Stomach (tissue), 4 donors: ENCODE measurements at regions not wholly inside any gene's neighbourhood (a gene's known extent, or its start where the extent isn't known, plus 50 kb on each side); places are given as distances from the start of the nearest gene placed in this dataset.

ENCODE experiments used
- EP300 ChIP-seq: sonication (generic); formaldehyde crosslinking; IDR thresholded peaks from one replicate; pipeline ENCODE4 v1.6.1; 2017; ENCODE audit warnings: antibody characterized with exemption
- POLR2A ChIP-seq, 4 donors: fragments of 450-650 bp; IDR thresholded peaks; one replicate each; pipeline ENCODE4 v1.6.1; 2016; ENCODE audit warnings: antibody characterized with exemption in 4 of 4, control low read depth in 2 of 4, mild to moderate bottlenecking in 1 of 4, moderate library complexity in 1 of 4
- POLR2AphosphoS5 ChIP-seq, 3 donors: sonication (generic); formaldehyde crosslinking; IDR thresholded peaks; one replicate each; pipeline ENCODE4 v1.6.1; 2016; ENCODE audit warnings: antibody characterized with exemption in 3 of 3
- TF ChIP-seq, protein P1 (sequence below), 7 experiments: fragments of 450-650 bp in 4 of 7; fragments of 200-600 bp in 3 of 7; sonication (generic) in 3 of 7; IDR thresholded peaks; one replicate each; pipeline ENCODE4 v1.5.1; 2016 to 2019; ENCODE audit warnings: antibody characterized with exemption in 7 of 7, control low read depth in 2 of 7, mild to moderate bottlenecking in 1 of 7

GRCh38 chr2:2528846-2529245, 197.8 kb upstream of the MYT1L start:
- TF ChIP-seq EP300 (no peak), POLR2AphosphoS5 (IDR thresholded peaks at IDR 0.05) (no peak), POLR2A (IDR thresholded peaks at IDR 0.05) (no peak)
- TF ChIP-seq, protein P1, sequence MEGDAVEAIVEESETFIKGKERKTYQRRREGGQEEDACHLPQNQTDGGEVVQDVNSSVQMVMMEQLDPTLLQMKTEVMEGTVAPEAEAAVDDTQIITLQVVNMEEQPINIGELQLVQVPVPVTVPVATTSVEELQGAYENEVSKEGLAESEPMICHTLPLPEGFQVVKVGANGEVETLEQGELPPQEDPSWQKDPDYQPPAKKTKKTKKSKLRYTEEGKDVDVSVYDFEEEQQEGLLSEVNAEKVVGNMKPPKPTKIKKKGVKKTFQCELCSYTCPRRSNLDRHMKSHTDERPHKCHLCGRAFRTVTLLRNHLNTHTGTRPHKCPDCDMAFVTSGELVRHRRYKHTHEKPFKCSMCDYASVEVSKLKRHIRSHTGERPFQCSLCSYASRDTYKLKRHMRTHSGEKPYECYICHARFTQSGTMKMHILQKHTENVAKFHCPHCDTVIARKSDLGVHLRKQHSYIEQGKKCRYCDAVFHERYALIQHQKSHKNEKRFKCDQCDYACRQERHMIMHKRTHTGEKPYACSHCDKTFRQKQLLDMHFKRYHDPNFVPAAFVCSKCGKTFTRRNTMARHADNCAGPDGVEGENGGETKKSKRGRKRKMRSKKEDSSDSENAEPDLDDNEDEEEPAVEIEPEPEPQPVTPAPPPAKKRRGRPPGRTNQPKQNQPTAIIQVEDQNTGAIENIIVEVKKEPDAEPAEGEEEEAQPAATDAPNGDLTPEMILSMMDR (IDR thresholded peaks at IDR 0.05): no peak
